HepG2 (cell line): ENCODE measurements at regions not wholly inside any gene's neighbourhood (a gene's known extent, or its start where the extent isn't known, plus 50 kb on each side); places are given as distances from the start of the nearest gene placed in this dataset.

ENCODE experiments used
- ARID2 ChIP-seq: sonication (generic); formaldehyde crosslinking; IDR thresholded peaks from 2 replicates; pipeline ENCODE4 v1.8.1; 2022; ENCODE audit warnings: mild to moderate bottlenecking, missing genetic modification reagents, borderline replicate concordance
- BORCS8-MEF2B ChIP-seq: sonication (generic); formaldehyde crosslinking; IDR thresholded peaks from 2 replicates; pipeline ENCODE4 v1.8.0; 2022; ENCODE audit warnings: mild to moderate bottlenecking, missing genetic modification reagents
- ZFX ChIP-seq: sonication (generic); formaldehyde crosslinking; IDR thresholded peaks from 2 replicates; pipeline ENCODE4 v1.4.0; 2020; ENCODE audit warnings: mild to moderate bottlenecking, low read depth, missing genetic modification reagents, moderate library complexity

GRCh38 chr16:35214840-35215239 lies 1755.4 kb downstream of the TP53TG3F start:
- TF ChIP-seq ZFX, result no peak
- TF ChIP-seq BORCS8-MEF2B (CRISPR knock-in tag), result no peak
- no peak for TF ChIP-seq ARID2 (CRISPR knock-in tag)
